HG02623 (cell line): ENCODE measurements at regions not wholly inside any gene's neighbourhood (a gene's known extent, or its start where the extent isn't known, plus 50 kb on each side); places are given as distances from the start of the nearest gene placed in this dataset.

Experiments used
- ATAC-seq: cut with Tn5 transposase; IDR thresholded peaks from one replicate; pipeline ENCODE4 v1.9.1; 2021; ENCODE audit warnings: moderate library complexity; ENCODE audit not compliant: unreplicated experiment

GRCh38 chr9:99361817-99362216 lies 139.7 kb downstream of the SEC61B start:
- no peak for ATAC-seq

- ATAC-seq, result no peak
Observed at GRCh38 chr9:99362321-99362720, 140.2 kb downstream of the SEC61B start.

- no peak for ATAC-seq
Observed at GRCh38 chr9:99363509-99363908, 141.4 kb downstream of the SEC61B start.

GRCh38 chr9:99365233-99365980 lies 143.3 kb downstream of the SEC61B start:
- no peak for ATAC-seq

GRCh38 chr9:99366183-99366582 lies 144.1 kb downstream of the SEC61B start:
- no peak for ATAC-seq

GRCh38 chr9:99366621-99367020 lies 144.5 kb downstream of the SEC61B start:
- ATAC-seq, result no peak

- peak; percentile 55 for ATAC-seq
Observed at GRCh38 chr9:99368341-99369326, 146.6 kb downstream of the SEC61B start.

- no peak for ATAC-seq
Observed at GRCh38 chr9:99369327-99369722, 147.2 kb downstream of the SEC61B start.

- no peak for ATAC-seq
Observed at GRCh38 chr9:99370376-99370775, 148.3 kb downstream of the SEC61B start.

- no peak for ATAC-seq
Observed at GRCh38 chr9:99371376-99371775, 149.3 kb downstream of the SEC61B start.

GRCh38 chr9:99373912-99374311 lies 151.8 kb downstream of the SEC61B start:
- no peak for ATAC-seq

GRCh38 chr9:99374793-99375192 lies 152.7 kb downstream of the SEC61B start:
- no peak for ATAC-seq

- ATAC-seq, result no peak
Observed at GRCh38 chr9:99375481-99375880, 153.4 kb downstream of the SEC61B start.

GRCh38 chr9:99377790-99378775 lies 156.0 kb downstream of the SEC61B start:
- ATAC-seq, result no peak

- ATAC-seq, result no peak
Observed at GRCh38 chr9:99383536-99383935, 161.5 kb downstream of the SEC61B start.

GRCh38 chr9:99385215-99385614 lies 163.1 kb downstream of the SEC61B start:
- ATAC-seq, result no peak

GRCh38 chr9:99385814-99386279 lies 163.8 kb downstream of the SEC61B start:
- ATAC-seq, result no peak

- ATAC-seq, result no peak
Observed at GRCh38 chr9:99387431-99387830, 165.3 kb downstream of the SEC61B start.

- ATAC-seq, result no peak
Observed at GRCh38 chr9:99389087-99390033, 167.3 kb downstream of the SEC61B start.
